A204.1 (cell line): ENCODE measurements at regions not wholly inside any gene's neighbourhood (a gene's known extent, or its start where the extent isn't known, plus 50 kb on each side); places are given as distances from the start of the nearest gene placed in this dataset.

Source experiments
- FAIRE-seq: peaks from 2 replicates; lab custom pipeline; 2012; peaks lifted over from hg19 to GRCh38; lab: Jason Lieb, UNC

DNA sequence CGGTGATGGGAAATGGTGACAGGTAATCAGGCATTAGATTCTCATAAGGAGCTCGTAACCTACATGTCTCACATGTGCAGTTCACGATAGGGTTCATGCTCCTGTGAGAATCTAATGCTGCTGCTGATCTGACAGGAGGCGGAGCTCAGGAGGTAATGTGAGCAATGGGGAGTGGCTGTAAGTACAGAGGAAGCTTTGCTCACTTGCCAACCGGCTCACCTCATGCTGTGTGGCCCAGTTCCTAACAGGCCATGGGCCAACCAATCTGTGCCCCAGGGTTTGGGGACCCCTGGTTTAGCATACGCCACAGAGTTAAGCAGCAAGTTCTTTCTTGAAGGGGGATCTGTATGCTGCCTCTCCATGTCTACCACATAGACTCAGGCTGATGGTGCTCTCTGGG, 133.1 kb downstream of the IQUB start:
- FAIRE-seq: no peak

DNA sequence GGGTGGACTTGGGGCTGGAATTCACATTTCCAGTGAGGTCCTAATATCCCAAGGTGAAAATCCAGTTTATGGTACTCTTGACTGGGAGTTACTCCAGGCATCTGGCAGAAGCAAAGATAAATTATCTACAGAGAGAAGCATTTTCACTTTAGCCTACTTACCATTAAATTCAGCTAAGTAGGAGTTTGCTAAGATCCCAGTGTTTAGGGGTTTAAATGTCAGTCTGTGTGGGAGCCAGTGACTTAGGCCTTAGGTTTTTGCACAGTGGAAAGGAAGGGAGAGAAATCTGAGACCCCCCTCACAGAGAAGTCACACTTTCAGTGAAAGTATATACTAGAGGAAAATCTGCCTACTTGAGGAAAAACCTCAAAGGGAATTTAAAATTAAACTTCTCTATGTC, 134.2 kb downstream of the IQUB start:
- FAIRE-seq: no peak

DNA sequence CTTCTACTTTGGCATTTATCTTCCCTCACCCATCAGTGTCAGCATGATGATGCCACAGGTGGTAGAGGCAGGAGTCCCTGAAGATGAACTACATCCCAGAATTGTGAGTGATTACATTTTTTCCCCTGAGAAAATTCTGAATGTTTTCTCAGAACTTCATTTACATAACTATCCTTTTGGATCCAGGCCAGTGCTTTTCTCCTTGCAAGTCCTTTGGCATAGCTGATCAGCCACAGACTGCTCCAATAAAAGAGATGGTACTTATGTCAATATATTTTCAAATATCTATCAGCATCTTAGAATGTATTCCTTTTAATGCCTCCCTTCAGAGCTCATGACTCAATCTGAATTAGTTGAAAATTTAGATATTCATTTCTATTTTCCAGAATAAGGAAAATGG, 135.5 kb downstream of the IQUB start:
- FAIRE-seq: no peak

DNA sequence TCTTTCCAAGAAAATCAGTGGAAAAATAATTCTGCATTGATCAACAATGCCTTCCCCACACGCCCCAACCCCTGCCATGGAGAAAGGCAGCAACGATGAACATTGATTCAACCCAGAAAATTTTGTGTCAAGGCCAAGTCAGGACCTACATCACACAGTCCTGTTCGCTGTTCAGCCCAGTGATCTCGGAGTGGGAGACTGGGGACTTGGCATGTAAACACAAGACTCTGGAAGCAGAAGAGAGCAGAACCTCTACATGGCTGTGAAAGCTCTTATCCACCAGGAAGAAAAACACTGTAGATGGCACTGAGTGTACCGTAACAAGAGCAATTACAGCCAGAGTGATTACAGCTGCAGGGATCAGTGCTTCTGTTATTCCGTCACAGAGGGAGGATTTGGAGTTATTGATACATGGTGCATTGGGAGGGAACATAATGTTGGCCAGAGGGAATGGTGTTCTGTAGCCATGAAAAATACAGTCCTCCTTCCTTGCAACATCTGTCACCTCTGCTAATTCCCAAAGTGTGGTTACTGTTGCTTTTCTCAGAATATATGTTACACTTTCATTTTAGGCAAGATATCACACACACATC, 136.6 kb downstream of the IQUB start:
- no peak for FAIRE-seq

DNA sequence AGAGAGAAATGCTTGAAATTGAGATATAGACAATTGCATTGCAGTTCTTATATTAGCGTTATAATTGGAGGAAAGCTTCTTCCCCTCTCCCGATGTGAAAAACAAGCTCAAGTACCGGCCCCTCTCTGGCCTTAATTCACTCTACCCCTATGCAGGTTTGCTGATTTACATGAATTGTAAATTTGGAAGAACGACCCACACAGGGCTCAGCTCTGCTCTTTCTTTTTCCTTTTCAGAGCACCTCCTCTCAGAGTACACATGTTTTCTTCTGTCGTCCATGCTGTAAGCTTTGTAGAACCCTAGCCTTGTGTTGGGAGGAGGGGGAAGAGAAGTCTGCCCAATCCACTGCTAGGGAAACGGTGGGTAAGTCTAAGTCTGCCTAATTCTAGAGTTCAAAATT, 140.8 kb downstream of the IQUB start:
- FAIRE-seq: no peak

DNA sequence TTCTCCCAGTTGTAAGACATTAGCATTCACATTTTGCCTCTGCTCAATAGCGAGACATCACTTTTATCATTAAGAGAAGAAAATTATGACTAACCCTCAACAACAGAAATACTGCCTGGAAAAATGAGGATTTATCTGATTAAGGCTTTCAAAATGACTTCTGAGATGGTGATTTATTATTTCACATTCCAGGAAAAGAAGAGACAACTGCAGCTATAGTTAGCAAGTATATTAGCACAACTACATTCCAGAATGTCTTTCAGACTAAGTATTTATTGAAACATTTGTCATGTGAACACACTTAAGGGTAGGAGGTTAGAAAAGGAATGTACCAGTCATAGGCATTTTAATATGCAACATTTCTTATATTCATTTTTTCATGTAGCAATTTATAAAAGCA, 162.0 kb downstream of the IQUB start:
- FAIRE-seq: no peak

DNA sequence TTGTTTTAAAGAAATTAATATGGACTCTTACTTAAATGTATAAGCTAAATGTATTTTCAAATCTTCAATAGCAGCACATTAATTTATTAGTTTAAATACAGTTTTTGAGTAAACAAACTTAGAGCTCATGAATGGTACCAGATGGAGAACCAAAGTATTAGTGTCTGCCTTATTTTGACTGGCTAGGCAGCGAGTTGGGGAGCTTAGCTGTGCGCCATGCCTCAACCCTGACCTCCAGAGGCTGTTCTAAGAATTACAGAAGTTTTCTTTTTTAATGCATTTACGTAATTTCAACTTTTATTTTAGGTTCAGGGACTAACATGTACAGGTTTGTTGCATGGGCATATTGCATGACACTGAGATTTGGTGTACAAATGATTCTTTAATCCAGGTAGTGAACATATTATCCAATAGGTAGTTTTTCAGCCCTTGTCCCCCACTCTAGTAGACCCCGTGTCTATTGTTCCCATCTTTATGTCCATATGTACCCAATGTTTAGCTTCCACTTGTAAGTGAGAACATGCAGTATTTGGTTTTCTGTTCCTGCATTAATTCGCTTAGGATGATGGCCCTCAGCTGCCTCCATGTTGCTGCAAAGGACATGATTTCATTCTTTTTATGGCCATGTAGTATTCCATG, 166.8 kb downstream of the IQUB start:
- FAIRE-seq: peak; percentile 89

DNA sequence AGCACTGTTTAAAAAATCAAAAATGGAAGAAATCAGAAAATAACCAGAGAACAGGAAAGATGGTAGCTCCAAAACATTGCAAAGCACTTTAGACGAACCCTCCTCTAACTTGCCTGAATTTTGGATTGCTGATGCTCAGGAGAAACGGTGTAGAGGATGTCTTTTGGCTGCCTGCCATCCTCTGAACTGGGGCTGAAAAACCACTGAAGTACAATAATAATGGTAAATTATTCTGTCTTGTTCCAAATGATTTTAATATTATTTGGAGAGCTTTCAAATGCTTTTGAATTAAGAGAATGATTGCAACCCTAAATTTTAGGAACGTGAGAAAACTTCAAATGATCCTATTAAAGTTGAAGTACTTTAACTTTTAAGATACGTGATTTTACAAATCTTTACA, 167.3 kb upstream of the SLC13A1 start:
- FAIRE-seq: no peak

DNA sequence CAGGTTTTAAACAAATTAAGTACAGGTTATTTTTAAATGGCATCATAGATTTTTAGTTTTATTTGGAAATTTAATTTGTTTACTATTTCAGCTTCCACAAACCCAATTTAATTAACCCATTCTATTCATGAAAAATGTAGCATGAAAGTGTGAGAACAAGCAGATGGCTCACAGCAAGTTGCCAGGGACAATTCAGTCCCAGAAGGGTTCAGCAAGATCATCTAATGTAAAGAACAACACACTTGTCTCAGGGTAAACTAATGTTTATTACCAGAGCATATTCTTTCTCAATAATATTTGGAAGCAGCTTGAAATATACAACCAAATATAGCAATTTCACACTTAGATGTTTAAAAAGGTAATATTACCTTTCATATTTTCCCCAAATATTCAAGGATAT, 166.9 kb upstream of the SLC13A1 start:
- no peak for FAIRE-seq

DNA sequence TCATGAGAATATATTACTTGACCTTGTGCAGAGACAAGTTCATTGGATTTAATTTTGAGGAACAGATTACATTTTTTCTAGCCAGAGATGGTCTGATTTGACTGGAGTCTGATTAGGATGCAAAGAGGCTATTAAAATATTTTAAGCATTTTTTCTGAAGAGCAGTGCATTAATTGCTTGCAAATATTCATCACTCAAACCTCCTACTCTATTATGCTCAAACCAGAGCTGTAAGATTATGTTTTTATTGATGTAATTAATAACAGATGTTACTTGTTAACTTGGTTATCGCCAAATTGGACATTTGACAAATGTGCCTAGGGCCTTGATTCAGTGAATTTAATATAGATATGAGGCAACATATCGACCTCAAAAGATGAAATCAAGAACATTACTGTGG, 160.9 kb upstream of the SLC13A1 start:
- FAIRE-seq: no peak

DNA sequence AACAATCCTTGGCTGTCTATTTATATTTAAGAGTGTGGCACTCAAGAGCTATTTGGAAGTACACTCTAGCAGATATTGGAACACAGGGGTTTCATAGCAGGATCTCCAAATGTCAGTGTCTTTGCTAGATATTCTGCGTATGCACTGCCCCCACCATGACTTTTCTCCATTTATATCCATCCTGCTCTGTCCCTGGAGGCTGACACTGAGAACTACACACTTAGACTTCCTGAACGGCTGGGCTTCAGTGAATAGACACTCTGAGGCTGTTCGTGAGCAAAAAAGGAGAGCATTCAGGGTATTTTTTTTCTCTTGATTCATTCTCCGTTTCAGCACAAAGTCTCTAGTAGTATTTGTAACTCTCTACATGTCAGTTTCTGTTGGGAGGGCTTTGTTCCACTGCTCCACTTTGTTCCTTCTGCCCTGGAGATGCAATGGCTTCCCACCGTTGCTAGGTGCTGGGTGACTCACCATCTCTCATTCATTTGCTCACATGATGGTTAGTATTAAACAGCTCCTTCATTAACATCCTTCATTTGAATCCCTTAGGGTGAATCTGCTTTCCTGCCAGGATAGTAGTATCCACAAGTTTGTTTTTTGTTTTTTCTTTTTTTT, 155.9 kb upstream of the SLC13A1 start:
- no peak for FAIRE-seq

DNA sequence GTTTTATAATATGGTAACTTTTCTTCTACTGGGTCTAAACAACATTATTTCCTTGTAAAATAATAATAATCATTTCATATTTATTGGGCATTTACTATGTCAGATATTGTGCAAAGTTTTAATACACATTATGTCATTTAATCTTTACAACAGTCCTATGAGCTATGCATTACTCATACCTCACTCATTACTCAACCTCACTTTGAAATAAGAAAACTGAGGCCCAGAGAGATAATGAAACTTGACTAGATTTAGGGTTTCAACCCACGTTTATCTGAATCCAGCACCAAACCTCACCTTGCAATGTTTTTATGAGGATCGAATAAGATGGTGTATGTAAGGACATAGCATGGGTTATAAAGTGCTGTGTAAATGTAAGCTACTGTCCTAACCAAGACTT, 153.2 kb upstream of the SLC13A1 start:
- no peak for FAIRE-seq

DNA sequence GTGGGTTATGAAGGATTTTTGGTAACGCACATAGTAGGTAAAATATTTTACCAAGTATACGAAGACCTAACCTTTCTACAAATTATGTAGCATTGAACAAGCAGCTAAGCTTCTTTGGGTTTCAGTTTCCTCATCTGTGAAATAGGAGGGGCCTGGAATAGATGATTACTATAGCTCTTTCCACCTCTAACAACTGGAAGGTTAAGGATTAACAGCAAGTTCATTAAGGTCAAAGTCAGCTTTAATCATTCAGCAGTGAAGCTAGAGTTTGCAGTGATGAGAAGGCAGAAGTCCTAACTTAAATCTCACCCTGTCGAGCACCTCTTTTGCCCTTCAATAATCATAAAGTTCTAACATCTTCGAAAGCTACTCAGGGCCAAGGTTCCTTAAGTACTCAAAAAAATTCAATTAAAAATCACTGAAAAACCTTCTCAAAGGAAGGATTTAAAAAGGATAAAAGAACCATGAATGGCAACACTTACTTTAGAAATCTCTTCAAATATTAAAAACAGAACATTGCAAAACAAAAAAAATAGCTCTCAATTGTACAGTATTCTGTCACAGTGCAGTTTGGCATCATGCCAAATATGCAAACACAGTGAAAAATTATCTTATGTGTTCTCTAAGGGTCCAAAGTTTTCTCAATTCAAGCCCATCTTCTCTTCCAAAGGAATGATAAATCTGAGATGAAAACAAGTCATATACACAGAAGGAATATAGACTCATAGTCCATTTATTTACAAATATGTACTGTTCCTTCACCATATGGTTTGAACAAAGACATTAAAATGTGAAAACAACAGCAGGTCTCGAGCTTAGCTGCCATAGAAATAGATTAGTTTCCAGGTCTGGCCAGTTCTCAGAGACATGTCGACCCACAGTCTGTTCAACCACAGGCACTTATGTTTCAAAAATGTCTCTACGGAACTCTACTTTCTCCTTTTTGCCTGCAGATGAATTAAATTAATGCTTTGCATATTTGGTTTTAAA, 152.0 kb upstream of the SLC13A1 start:
- no peak for FAIRE-seq

DNA sequence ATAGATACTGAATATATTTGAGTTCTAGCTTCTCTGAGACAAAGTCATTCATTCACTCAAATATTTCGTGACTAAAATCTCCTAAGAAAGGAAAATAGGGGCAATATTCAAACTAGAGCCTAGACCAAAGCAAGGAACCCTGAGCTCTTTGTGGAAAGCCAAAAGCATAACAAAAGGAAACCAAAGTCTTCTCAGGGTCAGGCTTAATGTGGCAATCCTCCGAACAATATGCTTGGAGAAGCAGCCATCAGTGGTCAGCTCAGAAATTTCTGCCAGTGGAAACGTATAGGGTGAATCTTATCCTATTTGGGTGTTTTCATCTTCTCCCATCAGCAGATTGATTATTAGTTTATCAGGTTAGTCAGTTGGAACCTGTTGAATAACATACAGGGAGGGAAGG, 151.3 kb upstream of the SLC13A1 start:
- FAIRE-seq: no peak

DNA sequence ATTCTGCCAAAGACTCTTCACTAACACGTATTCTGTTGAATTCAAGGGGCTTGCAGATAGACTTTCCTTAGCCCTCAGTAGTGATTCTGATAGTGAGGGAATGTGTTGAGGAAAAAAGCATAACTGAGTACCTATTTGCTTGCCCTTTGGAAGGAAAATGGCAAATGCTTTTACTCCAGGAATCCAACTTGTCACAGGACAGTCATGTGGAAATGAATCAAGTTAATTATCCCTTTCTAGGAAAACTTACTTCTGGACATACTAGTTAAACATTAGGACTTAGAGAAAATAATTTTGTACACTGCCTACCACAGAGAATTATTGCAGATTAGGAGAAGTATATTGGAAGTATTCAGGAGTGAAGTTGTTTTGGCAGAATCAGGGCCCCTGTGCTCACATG, 148.9 kb upstream of the SLC13A1 start:
- FAIRE-seq: no peak

DNA sequence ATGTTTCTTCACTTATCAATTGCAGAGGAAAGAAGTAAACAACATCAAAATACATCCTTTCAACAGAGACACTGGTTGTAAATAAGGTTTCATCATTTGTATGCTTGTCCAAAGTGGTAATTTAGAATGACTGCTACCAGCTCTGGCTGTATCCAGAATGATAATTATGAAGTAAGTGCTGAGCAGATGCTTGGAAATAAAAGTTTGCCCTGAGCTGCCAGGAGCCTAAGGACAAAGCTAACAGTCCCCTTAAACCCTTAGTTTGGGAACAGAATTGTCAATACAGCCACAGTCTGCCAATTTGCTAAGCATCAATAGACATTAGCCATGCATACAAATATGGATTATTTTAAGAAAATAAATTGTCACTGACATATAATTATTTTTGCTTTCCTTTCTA, 147.0 kb upstream of the SLC13A1 start:
- no peak for FAIRE-seq

DNA sequence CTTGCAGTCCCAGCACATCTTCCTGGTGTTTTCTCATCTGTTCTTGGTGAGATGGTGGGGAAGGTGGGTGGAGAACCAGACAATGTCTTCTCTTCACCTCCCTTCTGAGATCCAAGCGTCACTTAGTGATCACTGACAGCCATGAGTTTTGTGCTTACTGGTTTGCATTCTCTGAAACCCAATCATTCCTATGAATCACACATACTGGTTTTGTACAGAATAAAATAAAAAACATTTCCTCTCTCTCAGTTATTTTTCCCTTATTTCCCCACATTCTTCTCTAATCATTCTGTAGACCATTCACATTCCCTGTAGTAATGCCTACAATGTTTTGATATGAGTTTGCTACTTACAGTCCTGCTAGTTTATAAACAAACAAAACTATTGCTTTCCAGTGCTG, 143.8 kb upstream of the SLC13A1 start:
- no peak for FAIRE-seq

DNA sequence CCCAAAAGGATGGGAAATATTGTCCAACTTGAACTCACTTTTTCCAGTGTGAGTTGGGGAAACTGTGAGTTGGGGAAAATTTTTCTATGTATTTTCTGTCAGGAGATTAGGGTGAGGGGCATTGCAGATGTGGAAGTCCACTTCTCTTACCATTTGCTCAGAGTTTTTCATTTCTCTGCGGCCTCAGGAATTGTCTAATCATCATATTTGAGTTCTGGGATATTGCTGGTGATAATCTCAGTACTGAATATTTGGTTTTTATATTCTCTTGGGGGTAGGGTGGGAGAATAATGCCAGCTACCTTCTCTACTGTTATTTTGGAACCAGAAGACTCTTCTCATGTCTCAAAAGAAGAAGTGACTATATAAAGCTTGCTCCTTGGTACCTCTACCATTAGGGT, 141.3 kb upstream of the SLC13A1 start:
- FAIRE-seq: no peak

DNA sequence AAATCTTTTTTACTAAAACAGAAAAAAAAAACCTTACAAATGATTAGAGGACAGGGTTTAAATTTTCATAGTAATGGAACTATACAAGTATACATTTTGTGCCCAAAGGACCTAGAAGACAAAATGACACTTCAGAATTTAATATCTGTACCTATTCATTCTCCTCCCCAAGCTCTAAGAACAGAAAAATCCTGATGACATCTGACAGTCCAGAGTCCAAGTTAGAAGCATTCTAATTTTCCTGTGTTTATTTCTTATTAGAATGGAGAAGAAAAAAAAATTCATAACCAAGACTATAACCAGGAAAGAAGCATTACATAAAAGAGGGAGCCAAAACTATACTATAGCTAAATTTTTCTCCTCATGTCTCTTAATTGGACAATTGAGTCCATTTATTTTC, 138.9 kb upstream of the SLC13A1 start:
- FAIRE-seq: no peak

DNA sequence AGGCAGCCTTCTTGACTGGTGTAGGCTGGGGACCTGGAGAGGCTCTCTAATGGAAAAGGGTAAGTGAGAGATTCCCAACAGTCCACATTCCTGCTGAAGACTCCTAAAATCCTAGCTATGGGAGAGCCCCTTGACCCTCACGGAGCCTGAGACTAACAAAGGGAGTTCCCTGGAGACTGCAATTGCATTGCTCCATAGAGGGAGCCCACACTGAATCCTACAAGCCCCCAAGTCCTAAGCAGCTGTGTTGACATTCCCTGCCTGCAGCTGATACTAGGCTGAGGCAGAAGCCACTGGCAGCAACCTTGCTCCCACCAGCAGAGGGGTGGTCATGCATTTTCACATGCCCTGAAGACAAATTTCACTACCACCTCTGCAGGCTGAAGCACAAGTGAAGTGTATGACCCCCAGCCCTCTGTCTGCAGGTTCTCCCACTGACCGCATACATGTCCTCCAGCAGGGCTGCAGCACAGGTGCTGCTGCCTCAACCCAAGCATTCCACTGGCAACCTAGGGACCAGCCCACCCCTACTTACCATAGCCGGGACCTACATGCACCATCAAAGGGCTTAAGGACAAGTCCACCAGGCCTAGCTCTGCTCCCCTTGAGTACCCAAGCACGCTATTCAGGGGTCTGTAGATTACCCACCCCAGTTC, 130.3 kb upstream of the SLC13A1 start:
- FAIRE-seq: no peak

DNA sequence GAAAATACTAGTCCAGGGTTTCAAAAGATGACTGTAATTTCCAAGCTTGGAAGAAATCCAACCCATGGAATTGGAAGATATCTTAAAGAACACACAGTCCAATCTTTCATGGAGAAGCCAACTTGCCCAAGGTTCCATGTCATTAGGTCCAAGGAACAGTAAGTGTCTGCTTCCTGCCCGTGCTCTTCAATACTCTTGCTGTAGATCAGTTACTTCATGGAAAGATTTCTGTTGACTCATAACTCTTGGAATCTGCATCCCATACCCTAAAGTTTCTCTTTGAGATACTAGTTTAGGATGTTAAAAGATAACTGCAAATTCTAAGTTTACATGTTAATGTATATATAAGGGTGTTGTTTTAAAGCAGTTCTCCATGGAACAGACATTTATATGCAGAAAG, 127.9 kb upstream of the SLC13A1 start:
- FAIRE-seq: no peak

DNA sequence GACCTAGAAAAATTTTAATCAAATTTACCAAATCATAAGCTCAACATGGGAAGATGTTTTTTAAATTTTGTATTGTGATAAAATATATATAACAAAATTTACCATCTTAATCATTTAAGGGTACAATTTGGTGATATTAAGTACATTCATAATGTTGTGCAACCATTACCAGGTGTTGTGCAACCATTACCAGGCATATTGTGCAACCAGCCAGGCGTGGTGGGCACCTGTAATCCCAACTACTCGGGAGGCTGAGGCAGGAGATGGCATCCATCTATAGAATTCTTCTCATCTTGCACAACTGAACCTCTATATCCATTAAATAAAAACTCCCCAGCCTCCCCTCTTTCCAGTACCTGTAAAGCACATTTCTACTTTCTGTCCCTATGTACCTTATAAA, 124.5 kb upstream of the SLC13A1 start:
- FAIRE-seq: no peak

DNA sequence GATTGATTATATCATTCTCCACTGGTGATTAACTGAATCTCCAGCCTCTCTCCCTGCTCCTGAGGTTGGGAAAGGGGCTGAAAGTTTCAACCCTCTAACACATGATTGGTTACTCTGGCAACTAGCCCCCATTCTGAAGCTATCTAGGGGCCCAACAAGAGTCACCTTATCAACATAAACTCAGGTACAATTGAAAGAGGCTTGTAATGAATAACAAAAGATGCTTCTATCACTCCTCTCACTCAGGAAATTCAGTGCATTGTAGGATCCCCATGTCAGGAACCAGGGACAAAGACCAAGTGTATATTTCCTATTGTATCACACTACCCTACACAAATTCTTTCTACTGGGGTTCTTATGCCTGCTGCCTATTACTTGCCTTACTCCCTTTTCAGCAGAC, 123.9 kb upstream of the SLC13A1 start:
- FAIRE-seq: no peak
